ENCODE measurements at regions not wholly inside any gene's neighbourhood (a gene's known extent, or its start where the extent isn't known, plus 50 kb on each side); places are given as distances from the start of the nearest gene placed in this dataset.
"Not testable (repeated sequence)": the region's sequence is repeated elsewhere in the genome, so short reads cannot be mapped to it uniquely, and the experiment has no call there.

DNA sequence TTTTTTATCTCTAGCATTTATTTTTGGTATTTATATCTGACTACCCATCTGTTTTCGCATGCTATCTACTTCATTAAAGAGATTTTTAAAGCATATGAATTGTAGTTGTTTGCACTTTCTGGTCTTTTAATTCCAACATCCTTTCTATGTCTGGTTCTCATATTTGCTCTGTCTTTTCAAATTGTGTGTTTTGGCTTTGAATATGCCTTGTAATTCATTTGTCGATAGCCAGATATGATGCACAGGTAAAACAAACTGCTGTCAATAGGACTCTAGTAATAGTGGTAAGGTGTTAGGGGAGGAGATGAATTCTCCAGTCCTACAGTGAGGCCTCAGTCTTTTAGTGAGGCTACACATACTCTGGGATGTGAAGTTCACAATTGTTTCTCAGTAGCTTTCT is 530.8 kb upstream of the CCDC179 start:
- DNase-seq: no peak

DNA sequence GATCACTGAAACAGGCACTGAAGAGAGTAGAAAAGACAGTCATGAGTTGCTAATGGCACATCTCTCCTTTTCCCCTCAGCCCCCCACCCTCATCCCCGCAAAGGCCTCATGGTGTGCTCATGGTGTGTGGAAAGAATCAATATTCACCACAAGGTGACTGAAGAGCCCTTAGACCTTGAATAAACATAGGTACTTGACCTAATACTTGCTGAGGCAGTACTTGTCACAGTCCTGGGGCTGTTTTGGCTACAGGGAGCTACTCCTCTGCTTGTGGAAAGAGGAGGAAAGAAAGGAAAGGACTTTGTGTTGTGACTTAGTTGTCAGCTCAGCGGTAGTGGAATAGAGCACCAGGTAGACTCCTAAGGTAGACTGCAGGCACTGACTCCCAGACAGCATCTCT is 537.8 kb upstream of the CCDC179 start:
- no peak for DNase-seq

DNA sequence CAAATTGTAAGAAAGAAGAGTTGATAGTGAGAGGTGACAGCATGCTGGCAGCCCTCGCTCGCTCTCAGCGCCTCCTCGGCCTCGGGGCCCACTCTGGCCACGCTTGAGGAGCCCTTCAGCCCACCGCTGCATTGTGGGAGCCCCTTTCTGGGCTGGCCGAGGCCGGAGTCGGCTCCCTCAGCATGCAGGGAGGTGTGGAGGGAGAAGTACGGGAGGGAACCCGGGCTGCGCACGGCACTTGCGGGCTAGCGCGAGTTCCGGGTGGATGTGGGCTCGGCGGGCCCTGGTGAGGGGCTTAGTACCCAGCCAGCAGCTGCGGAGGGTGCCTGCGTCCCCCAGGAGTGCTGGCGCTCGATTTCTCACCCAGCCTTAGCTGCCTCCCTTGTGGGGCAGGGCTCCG is 539.7 kb upstream of the CCDC179 start:
- DNase-seq: no peak

DNA sequence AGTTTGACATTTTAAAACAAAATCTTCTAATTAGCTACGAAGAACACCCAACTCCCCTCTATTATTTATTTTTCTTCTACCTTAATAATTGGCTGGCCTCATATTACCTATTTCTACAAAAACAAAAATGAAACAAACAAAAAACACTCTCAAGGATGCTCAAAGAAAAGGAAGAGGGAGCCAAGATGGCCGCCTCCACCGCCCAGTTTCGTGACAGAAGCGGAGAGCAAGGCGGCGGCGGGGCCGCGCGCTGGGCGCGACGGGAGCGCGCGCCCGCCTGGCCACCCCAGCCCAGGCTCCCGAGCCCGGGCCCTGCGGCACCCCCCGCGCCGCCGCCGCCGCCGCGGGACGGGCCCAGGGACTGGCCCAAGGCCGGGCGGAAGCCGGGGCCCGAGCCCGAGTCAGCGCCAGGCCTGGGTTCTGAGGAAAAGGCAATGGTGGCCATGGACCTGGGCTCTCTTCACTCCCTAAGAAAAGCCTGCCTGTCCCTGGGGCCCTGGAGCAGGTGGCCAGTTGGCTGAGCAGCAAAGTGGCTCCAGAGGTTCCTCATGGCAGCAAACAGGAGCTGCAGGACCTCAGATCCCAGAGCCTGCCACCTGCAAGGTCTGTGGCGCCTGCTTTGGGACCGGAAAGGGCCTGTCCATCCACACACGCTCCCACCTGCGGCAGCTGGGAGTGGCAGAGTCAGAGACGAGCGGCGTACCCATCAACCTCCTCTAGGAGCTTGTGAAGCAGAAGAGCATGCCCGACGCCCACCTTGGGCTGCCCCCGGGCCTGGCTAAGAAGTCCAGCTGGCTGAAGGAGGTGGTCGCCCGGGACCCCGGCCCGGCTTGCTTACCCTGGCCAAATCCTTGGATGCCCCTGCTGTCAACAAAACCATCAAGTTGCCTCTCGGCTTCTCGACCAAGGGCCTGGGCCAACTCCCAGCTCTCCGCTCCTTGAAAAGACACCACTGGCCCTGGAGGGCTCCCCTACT is 543.2 kb upstream of the CCDC179 start:
- DNase-seq: no peak

DNA sequence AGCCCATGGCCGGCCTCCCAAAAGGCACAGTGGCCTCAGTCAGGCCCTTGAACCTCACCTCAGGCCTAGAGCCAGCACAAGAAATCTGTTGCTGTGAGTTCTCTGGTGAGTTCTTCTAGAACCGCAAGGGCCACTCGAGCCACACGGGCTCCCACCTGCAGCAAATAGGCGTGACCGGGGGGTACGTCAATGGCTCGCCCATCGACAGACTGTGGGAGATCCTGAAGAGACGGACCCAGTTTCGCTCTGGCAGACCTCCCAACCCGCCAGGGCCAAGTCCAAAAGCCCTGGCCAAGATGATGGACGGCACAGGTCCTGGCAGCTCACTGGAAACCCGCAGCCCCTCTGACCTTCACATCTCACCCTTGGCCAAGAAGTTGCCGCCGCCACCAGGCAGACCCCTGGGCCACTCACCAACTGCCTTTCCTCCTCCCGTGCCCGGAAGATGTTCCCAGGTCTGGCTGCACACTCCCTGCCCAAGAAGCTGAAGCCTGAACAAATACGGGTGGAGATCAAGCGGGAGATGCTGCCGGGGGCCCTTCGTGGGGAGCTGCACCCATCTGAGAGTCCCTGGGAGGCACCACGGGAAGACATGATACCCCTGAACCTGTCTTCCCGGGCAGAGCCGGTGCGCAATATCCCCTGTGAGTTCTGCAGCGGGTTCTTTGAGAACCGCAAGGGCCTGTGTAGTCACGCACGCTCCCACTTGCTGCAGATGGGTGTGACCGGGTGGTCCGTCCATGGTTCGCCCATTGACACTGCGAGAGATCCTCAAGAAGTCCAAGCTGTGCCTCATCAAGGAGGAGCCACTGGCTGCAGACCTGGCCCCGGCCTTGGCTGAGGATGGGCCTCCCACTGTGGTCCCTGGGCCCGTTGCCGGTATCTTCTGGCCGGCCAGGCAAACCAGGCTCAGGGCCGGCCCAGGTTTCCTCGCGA is 544.2 kb upstream of the CCDC179 start:
- no peak for DNase-seq

DNA sequence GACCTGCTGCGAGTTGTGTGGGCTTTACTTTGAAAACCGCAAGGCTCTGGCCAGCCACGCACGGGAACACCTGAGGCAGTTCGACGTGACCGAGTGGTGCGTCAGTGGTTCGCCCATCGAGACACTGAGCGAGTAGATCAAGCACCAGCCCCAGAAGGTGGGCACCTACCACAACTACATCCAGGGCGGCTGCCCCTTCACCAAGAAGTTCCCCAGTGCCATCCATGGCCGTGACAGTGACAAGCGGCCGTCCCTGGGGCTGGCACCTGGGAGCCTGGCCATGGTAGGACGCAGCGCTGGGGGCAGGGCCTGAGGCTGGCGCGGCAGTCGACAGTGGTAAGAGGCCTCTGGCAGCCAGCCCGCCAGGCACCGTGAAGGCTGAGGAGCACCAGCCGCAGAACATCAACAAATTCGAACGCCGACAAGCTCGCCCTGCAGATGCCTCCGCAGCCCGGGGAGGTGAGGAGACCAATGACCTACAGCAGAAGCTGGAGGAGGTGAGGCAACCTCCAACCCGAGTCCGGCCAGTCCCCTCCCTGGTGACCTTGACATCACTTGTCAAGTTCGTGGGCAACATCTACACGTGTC is 545.2 kb upstream of the CCDC179 start:
- no peak for DNase-seq

DNA sequence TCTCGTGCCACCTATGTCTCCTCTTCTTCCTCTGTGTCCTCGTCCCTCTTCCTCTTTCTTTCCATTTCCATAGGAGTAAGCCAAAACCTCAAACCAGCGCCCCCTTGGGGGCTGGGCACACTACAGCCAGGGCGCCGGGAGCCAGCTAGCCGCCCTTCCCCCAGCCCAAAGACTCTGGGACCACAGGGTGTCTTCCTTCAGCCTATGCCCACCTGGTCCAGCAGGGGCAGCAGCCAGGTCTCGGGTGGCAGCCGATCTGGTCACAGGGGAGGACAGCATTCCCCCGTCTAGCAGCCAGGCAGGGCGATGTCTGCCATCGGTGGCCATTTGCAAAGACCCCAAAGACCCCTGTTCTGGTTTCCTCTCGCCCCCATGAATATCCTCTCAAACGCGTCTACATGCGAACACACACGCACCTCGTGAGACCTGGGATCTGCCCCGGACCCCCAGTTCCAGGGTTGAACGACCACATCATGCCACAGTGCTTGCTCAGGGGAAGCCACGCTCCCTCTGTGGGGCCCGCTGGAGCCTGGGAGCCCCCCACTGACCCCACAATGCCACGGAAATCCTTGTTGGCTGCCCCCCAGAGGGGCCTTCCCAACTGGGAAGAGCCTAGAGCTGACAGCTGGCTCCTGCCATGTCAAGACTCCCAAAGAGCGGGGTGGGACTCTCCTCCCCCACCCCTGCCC is 546.0 kb upstream of the CCDC179 start:
- no peak for DNase-seq

DNA sequence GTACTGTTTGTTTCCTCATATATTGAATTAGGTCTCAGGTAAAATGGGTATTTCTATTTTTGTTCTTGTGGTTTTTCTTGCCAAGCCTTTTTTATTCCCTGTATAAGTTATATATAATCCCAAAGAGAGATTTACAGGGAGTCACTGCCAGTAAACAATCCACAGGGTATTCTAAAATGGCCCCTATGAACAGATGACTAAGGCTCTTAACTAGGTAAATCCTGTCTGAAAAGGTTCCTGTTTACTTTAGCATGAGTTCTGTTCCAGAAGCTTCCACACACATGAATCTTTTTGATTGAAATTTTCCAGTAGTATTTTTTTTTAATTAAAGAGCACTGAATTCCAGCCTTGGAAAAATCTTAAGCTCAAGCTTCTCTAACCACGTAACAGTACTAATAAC is 552.8 kb upstream of the CCDC179 start:
- no peak for DNase-seq

DNA sequence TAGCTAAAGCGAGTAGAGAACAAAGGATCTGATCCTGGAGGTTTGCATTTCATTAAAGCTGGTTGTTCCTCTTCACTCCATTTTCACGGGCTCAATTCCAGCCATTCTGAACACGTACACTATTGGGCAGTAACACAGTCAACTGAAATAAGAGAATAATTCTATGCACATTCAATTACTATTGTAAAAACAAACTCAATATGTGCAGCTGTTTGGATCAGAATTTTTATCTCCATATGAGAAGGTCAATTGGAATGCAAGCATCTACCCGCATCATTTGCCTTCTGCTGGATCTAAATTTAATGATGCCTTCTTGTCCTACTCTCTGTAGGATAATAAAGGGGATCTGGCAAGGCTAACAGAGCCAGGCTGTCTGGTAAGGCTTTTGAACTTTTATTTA is 562.8 kb upstream of the CCDC179 start:
- no peak for DNase-seq

DNA sequence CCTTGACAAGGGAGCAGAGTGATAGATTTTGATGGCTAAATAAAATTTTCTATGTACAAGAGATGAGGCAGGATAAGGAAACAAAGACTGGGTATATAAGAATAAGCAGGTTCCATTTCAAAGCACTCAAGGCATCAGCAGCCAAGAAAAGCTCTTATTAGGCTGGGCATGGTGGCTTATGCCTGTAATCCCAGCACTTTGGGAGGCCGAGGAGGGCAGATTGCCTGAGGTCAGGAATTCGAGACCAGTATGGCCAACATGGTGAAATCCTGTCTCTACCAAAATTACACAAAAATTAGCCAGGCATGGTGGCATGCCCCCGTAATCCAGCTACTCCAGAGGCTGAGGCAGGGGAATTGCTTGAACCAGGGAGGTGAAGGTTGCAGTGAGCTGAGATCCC is 563.4 kb upstream of the CCDC179 start:
- no peak for DNase-seq

DNA sequence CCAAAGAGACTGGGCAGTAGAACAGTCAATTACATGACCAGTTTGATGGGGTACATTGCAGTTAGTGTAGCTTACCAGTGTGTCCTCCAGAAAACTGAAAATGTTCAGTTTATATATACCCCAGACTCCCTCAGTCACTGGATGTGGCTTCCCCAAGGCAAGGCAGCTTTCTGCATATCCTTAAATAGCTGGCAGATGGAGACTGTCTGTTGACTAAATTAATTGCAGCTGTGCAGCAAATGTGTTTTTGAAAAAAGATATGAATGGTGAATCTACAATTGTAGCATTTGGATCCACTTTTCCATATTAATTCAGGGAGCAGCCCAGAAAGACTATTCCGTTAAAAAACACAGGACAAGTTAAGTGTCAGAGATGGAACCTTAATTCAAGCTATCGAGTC is 565.1 kb upstream of the CCDC179 start:
- DNase-seq: no peak

DNA sequence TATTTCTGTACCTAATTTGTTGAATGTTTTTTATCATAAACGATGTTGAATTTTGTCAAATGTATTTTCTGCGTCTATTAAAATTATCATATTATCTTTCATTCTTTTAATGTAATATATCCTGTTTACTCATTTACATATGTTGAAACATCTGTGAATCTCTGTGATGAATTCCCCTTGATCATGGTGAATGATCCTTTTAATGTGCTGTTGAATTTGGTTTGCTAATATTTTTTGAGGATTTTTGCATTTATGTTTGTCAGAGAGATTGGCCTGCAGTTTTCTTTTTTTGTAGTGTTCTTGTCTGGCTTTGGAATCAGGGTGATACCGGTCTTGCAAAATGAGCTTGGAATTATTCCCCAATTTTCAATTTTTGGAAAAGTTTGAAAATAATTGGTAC is 569.3 kb upstream of the CCDC179 start:
- DNase-seq: no peak

DNA sequence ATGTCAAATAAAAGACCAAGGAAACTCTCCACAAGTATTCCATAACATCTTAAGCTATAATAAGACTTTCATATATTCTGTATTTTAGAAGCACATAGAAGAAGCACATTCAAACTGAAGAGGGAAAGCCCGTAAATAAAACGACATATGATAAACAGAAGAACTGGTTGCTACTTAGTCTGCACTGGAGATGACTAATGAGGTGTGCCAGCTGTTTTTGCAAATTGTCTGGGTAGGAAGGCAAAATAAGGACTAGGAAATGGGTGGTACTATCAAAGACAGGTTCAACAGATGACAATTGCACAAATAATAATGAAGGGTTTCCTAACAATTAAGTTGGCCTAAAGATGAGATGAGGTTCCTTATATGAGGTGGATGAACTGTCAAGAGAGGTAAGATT is 593.2 kb upstream of the CCDC179 start:
- DNase-seq: no peak

DNA sequence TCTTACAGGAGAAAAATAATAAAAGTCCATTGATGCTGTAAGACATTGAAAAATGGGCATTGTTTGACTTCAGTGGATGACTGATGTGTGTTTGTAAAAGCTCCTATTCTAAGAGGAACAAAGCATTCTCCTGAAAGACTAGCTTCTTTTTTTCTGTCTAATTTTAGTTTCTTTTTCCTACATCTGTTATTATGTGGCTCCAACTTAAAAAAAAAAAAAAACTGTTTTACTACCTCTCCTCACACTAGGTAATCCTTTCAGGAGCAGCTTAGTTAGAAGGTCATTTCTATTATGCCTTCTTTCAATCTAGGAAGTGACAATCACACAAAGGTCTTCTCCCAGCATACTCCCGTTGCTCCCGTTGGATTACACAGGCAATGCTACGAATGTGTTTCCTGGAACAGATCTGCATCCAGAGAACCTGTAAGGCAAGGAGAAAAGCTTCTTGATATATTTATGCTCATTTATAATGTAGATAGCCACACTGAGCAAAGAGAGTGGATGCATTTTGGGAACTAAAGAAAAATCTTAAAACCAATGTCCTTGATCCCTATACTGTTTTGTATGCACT is 595.1 kb upstream of the CCDC179 start:
- no peak for DNase-seq

DNA sequence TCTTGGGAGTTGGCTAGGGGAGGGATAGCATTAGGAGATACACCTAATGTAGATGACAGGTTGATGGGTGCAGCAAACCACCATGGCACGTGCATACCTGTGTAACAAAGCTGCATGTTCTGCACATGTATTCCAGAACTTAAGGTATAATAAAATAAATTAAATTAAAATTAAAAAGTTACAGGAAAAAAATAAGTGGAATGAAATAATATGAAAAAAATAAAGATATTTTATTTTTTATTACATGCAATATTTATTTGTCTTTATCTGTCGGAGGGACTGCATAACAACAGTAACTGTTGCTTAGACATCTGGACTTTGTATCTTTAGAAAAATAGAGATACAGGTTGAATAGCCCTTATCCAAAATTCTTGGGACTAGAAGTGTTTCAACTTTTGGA is 597.4 kb upstream of the CCDC179 start:
- no peak for DNase-seq

DNA sequence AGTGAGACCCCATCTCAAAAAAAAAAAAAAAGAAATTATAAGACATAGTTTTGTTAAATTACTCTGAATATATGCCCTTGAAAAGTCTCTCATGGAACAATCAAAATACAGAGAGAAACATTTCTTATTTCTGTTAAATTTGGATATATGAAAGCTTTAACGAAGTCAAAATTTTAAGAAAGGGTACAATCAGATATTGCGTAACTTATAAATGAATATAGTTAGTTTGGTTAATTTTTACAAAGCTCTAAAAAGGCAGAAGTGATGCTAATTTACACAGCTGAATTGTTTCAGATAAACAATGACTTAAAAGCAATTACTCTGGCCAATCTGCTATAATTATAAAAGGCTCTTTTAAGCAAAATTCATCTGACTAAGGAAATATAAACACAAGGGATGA is 611.6 kb upstream of the CCDC179 start:
- no peak for DNase-seq

DNA sequence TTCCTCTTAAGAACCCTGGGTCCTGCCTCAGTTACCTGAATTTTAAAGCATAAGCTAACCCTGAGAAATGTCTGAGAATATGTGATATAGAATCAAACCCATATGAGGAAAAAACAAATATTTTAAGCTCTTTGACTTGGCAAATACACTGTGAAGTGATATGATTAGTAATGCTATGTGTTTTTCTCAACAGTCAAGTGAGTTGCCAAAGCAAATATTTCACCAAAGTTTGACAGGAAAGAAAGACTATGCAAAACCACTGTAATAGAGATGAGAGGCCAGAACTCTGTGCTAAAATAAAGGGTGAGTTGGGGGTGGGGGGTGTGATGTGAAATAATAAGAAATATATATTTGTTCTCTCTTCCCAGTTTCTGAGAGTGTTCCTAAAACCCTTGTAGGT is 613.5 kb upstream of the CCDC179 start:
- DNase-seq: no peak

DNA sequence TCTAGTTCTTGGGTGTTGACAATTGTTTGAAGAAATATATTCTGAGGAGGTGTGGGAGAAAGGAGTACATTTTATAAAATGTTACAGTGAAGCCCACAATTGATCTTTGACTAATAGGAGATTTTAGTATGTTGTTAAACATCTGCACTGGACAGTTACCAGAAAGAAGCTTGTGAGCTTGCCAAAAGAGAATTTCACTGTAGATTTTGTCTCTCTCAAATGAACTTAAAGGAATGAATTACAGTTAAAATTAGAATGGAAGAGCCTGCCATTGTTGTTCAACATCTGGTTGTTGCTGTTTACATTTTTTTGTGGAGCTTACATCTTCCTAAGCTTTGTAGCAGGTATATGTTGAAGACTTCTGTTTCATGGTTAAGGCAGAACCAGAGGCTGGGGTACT is 620.5 kb upstream of the CCDC179 start:
- no peak for DNase-seq

DNA sequence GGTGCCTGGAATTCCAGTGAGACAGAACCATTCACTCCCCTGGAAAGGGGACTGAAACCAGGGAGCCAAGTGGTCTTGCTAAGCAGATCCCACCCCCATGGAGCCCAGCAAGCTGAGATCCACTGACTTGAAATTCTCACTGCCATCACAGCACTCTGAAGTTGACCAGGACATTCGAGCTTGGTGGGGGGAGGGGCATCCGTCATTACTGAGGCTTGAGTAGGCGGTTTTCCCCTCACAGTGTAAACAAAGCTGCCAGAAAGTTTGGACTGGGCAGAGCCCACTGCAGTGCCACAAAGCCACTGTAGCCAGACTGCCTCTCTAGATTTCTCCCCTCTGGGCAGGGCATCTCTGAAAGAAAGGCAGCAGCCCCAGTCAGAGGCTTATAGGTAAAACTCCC is 623.9 kb upstream of the CCDC179 start:
- DNase-seq: not testable (repeated sequence)

DNA sequence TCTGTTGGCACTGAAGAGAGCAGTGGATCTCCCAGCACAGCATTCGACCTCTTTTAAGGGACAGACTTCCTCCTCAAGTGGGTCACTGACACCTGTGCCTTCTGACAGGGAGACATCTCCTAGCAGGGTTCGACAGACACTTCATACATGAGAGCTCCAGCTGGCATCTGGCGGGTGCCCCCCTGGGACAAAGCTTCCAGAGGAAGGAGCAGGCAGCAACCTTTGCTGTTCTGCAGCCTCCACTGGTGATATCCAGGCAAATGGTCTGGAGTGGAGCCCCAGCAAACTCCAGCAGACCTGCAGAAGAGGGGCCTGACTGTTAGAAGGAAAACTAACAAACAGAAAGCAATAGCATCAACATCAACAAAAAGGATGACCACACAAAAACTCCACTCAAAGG is 624.3 kb upstream of the CCDC179 start:
- DNase-seq: not testable (repeated sequence)

DNA sequence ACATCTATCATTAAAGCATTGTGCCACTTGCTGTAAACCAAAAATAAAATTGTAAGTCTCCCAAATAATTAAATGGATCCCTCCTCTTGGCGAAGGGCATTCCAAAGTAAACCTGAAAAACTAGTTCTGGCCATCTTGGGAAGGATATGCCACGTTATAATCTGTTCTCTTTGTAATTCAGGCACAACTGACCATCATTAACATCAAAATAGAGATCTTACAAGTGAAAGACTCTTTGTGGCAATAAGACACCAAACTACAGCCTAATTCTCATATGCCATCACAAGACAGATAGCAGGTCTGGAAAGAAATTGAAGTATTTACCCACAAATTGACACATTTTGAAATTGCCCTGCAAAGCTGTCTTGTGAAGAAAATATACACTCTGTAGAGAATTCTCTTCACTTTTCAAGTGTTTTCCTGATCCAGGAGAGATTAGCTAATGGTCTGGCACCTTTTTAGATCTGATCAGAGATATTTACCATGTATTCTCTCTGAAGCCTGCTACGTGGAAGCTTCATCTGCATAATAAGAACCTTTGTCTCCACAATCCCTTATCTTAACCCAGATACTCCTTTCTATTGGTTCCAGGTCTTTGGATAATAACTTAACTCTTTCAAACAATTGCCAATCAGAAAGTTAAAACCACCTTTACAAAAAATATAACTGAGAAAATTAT is 630.4 kb upstream of the CCDC179 start:
- no peak for DNase-seq

DNA sequence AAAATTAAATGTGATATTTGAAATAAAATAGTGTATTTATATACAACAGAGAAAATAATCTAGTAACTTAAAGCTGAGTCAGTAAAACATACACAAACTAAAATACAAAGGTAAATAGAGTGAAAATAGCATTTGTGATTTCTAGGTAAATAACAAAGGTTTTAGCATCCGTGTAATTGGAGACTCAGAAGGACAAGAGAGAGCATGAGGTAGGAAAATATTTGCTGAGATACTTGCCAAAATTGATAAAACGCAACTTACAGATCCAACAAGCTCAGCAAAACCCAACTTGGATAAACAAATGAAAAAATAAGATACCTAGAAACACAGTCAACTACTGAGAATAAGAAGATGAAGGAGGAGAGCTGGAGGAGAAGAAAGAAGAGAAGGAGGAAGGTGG is 634.7 kb upstream of the CCDC179 start:
- no peak for DNase-seq

All from CD4-positive, alpha-beta T cell treated with Interleukin-17A for 1 hour (primary cell).